VCaP (cell line): ENCODE measurements at regions not wholly inside any gene's neighbourhood (a gene's known extent, or its start where the extent isn't known, plus 50 kb on each side); places are given as distances from the start of the nearest gene placed in this dataset.
"Not testable (repeated sequence)": the region's sequence is repeated elsewhere in the genome, so short reads cannot be mapped to it uniquely, and the experiment has no call there.

Experiments used
- H3K27ac ChIP-seq: fragments of 450-650 bp; 2 replicates; pipeline ENCODE4 v1.5.1; 2017
- TF ChIP-seq, protein P1 (sequence below): fragments of 450-650 bp; conservative IDR thresholded peaks from 2 replicates; pipeline ENCODE4 v1.5.1; 2017; ENCODE audit warnings: mild to moderate bottlenecking, moderate library complexity

DNA sequence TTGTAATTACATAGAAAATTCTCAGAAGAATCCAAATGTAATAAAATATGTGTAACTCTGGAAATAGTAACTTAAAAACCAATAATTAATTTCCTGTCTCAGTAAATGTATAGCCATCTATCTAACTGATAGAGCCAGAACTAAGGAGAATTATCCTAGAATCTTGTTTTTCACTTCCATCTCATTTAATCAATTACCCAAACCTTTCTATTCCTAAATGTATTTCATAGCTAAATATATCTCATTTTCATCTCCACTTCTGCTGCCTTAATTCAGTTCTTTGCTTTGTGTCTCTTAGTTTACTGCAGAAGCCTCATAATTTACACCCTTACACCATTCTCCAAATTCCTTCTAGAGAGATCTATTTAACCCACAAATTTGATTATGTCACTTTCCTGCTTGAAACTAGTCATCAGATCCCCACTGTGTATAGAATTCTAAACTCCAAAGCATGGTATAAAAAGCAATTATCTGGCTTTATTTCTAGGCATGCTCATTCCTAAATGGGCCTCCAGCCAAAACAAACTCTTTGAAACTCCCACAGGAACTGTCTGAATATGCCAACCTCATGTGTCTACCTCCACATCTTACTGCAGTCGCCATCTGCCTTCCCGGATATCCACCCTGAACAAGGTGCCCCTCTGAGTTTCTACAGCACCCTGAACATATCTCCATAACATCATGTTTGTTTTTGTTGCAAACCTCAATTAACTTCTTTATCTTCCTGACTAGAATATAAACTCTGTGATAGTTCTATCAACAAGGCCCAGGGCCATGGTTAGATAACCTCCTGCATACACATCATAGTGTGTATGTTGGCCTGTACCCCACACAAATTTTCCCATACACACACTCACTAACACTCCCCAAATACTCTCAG, 70.5 kb upstream of the ADTRP start:
- H3K27ac ChIP-seq, result 0 out of 2 replicates have a peak overlapping the region, but pooled peaks have one; percentile 4
- TF ChIP-seq, protein P1, sequence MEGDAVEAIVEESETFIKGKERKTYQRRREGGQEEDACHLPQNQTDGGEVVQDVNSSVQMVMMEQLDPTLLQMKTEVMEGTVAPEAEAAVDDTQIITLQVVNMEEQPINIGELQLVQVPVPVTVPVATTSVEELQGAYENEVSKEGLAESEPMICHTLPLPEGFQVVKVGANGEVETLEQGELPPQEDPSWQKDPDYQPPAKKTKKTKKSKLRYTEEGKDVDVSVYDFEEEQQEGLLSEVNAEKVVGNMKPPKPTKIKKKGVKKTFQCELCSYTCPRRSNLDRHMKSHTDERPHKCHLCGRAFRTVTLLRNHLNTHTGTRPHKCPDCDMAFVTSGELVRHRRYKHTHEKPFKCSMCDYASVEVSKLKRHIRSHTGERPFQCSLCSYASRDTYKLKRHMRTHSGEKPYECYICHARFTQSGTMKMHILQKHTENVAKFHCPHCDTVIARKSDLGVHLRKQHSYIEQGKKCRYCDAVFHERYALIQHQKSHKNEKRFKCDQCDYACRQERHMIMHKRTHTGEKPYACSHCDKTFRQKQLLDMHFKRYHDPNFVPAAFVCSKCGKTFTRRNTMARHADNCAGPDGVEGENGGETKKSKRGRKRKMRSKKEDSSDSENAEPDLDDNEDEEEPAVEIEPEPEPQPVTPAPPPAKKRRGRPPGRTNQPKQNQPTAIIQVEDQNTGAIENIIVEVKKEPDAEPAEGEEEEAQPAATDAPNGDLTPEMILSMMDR, result no peak

DNA sequence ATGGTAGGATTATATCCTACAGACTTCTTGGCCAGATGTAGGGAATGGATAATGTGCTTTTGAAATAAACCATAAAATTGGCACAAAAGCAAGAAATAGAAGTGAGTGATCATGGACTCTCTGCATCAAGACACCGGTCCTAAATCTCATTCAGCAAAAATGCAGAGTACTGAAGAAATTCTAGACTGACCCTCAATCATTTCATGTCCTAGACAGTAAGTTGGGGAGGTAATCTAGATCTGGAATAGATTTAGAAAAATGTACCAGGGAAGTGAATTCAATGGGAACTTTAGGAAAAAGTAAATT, 69.7 kb upstream of the ADTRP start:
- TF ChIP-seq, protein P1, result no peak
- no peak overlapping the region for H3K27ac ChIP-seq

DNA sequence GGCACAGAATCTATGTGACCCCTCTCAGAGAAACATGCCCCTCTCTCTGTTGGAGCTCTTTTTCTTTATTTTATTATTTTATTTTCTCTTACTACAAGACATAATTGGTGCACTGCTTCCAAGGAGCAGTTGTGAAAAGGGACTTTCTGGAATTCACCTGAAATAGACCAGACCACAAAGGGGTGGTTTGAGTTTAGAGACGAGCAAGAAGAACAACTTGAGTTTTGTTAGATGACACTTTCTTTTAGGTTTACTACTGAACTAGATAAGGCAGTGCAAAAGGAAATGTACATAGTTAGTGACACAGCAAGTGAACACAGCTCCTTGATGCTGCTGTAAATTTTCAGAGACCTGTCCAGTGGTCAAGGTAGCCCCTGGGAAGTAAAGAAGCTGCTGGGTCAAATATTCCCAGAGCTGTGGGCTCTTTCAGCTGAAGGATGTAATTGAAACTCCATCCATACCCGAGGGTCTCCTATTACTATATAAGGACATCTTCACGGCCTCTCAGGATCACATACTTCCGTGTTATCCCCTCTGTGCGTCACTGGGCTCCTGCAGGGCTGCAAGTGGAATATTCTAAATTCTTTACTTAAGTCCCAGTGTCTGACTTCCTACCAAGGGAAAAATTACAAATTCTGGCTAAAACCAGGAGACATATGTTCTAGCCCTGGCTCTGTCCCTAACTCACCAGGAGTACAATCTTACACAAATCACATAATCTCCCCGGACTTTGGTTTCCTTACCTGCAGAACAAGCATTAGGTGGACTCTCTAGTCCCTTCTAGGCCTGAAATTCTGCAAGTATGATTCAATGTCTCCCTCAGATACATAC, 69.1 kb upstream of the ADTRP start:
- TF ChIP-seq, protein P1, result no peak
- H3K27ac ChIP-seq, result no peak overlapping the region

DNA sequence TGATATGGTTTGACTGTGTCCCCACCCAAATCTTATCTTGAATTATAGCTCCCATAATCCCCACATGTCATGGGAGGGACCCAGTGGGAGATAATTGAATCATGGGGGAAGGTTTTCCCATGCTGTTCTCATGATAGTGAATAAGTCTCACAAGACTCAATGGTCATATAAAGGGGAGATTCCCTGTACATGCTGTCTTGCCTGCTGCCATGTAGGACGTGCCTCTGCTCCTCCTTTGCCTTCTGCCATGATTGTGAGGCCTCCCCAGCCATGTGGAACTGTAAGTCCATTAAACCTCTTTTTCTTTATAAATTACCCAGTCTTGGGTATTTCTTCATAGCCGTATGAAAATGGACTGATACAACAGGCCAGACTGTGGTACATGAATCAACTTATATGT, 68.5 kb upstream of the ADTRP start:
- not testable (repeated sequence) for H3K27ac ChIP-seq

DNA sequence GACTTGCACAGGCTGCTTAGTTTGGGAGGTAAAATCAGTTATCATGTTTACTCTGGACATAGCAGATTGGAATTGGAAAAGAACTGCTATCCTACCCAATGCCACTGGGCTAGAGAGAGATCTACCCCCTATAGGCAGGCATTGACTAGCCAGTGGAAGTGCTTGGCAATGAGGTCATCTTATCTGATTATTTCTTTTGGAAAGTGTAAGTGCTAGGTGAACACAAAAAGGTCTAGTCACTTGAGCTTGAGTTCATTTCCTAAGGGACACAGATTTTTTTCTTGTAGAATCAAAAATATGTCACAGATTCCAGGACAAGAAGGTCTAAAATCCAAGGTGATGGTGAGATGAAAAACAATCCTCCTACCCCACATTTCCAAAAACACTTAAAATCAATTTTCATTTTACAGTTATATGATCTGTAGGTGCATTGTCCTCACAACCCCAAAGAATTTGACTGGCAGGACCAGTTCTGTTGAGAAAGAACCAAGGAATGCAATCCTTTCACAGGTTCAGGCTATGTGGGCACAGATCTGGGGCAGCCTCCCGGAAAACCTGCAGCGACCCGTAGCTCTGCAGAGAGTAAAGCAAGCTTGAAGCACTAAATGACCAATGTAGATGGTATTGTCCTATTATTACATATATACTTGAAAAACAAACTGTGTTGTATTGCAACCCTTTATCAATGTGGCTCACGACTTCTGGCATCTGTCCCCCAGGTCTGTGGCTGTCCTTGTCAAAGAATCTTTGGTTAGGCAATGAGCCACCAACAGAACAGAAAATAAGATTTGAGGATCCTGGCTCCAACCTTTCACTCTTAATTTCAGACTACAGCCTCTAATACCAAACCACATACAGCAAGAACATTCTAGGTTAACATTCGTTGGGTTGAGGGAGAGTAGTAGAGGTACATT, 67.3 kb upstream of the ADTRP start:
- H3K27ac ChIP-seq, result no peak overlapping the region
- TF ChIP-seq, protein P1, result no peak

DNA sequence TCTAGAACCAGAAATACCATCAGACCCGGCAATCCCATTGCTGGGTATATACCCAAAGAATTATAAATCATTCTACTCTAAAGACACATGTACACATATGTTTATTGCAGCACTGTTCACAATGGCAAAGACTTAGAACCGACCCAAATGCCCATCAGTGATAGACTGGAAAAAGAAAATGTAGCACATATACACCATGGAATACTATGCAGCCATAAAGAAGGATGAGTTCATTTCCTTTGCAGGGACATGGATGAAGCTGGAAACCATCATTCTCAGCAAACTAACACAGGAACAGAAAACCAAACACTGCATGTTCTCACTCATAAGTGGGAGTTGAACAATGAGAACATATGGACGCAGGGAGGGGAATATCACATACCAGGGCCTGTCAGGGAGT, 64.2 kb upstream of the ADTRP start:
- not testable (repeated sequence) for H3K27ac ChIP-seq

DNA sequence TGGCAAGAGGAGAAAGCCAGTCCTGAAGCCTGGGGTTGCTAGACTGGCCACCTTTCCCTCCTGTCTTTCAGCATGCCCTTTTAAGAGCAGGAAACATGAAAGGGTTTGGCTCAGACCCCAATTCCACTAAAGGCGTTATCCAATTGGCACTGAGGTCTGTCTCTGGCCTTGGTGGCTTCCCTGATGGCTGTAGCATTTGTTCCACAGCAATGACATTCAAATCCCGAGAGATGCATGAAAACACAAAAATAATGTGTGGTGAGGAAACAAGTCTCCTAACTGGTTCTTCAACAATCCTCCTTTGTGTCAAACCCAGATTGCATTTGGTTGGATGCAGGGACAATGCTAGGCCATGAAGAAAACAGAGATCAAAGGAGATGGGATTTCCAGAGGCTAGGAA, 56.5 kb upstream of the ADTRP start:
- TF ChIP-seq, protein P1, result no peak
- H3K27ac ChIP-seq, result no peak overlapping the region
